ENCODE measurements at regions not wholly inside any gene's neighbourhood (a gene's known extent, or its start where the extent isn't known, plus 50 kb on each side); places are given as distances from the start of the nearest gene placed in this dataset.
"Not testable (repeated sequence)": the region's sequence is repeated elsewhere in the genome, so short reads cannot be mapped to it uniquely, and the experiment has no call there.

DNA sequence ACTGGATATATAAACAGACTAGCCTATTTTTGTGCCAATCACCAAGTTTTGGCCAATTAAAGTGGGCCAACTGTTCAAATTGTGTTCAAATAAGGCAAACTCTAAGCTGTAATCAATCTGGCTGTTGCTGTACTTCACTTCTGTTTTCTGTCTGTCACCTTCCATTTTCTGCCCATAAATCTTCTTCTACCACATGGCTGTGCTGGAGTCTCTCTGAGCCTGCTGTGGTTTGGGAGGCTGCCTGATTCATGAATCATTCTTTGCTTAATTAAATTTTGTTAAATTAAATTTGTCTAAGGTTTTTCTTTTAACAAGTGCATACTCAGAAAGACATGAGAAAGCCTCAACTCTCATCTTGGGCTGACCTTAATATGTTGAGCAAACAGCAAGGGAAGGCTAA is 172.6 kb upstream of the VIPR2 start:
- ChIA-PET POLR2A (no interaction called here), CTCF (no interaction called here)
- DNase-seq, result no peak
- Histone ChIP-seq H3K27me3 (ENCODE audit: insufficient read depth, low read length, poor library complexity, severe bottlenecking) (no peaks in the 10 kb centered on the region), H3K27ac (ENCODE audit: low read depth, low read length) (no peak overlapping the region), H3K4me1 (ENCODE audit: insufficient read depth, low read length) (no peaks in the 10 kb centered on the region), H3K36me3 (ENCODE audit: insufficient read depth, low read length) (no peaks in the 10 kb centered on the region), H3K9me3 (ENCODE audit: low read length) (peaks cover 7% of the 10 kb centered on the region), H3K4me3 (ENCODE audit: low read length) (no peak overlapping the region)
- Mint-ChIP-seq H3K9me3 (peaks cover 5 to 23% (median 19%) of the 10 kb centered on the region in 5 donors), H3K27me3 (peaks cover 0 to 16% of the 10 kb centered on the region in 2 donors), H3K4me3 (no peak overlapping the region), H3K4me1 (no peaks in the 10 kb centered on the region), H3K27ac (peak overlapping the region in 1 of 8 donors; percentile 36), H3K36me3 (peaks cover 0 to 21% (median 0%) of the 10 kb centered on the region in 3 donors)

DNA sequence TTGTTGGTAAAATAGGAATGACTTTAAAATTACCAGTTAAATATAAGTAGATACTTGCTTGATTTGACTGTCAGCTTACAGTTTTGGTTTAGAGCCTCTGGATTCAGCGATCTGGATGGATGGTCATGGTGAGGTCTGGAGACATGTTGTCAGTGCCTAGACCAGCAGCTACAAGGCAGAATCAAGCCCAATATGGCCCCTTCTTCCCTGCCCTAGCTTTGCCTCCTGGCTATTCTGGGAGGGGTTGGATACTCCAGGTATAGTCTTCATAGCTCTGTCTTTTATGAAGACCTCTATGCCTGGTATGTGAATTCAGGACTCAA is 166.5 kb upstream of the VIPR2 start:
- peaks cover 0 to 3% (median 0%) of the 10 kb centered on the region in 5 donors for H3K9me3 Mint-ChIP-seq
- CTCF ChIA-PET, result no interaction called here

DNA sequence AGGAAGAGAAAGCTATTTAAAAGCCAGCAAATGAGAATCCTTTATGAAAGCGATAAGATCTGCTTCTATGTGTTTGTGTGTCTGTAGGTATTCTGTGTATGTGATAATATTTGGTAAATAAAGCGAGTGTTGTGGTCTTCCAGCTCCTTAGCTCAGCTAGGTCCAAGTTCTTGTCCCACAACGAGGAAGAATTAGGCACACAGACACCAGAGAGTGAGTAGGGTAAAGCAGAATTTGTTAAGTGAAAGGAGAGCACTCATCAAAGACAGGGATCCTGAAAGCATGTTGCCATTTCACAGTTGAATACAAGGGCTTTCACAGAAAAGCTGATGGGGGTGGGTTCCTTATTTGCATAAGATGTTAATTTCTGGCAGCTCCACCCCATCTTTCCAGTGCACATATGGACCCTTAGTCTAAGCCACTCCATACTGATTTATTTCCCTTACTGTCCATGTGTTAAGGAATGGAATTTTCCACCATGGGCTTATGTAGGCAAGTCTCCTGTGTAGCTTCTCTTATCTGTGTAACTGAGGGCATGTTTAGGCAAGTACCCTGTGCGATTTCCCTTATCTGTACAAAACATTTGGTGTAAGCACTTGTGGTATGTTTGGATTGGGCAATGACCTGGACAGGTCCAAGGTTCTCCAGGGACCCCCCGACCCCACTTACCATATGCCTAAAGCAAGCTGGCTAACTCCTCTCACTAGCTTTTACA is 165.9 kb upstream of the VIPR2 start:
- ChIA-PET POLR2A (no interaction called here), CTCF (no interaction called here)
- H3K36me3 Mint-ChIP-seq, result peaks cover 0 to 20% (median 1%) of the 10 kb centered on the region in 3 donors
- H3K4me3 Mint-ChIP-seq, result no peak overlapping the region
- Histone ChIP-seq H3K4me3 (ENCODE audit: low read length) (no peak overlapping the region), H3K36me3 (ENCODE audit: insufficient read depth, low read length) (no peaks in the 10 kb centered on the region), H3K4me1 (ENCODE audit: insufficient read depth, low read length) (no peaks in the 10 kb centered on the region), H3K27me3 (ENCODE audit: insufficient read depth, low read length, poor library complexity, severe bottlenecking) (no peaks in the 10 kb centered on the region), H3K27ac (ENCODE audit: low read depth, low read length) (no peak overlapping the region), H3K9me3 (ENCODE audit: low read length) (no peaks in the 10 kb centered on the region)
- no peaks in the 10 kb centered on the region for H3K4me1 Mint-ChIP-seq
- no peak overlapping the region for H3K27ac Mint-ChIP-seq
- DNase-seq, result no peak
- peaks cover 0 to 2% (median 0%) of the 10 kb centered on the region in 5 donors for H3K9me3 Mint-ChIP-seq
- peaks cover 2 to 26% of the 10 kb centered on the region in 2 donors for H3K27me3 Mint-ChIP-seq

More for the DNA sequence above, 166.5 kb upstream of the VIPR2 start:
- Histone ChIP-seq H3K4me1 (ENCODE audit: insufficient read depth, low read length) (no peaks in the 10 kb centered on the region), H3K36me3 (ENCODE audit: insufficient read depth, low read length) (no peaks in the 10 kb centered on the region), H3K4me3 (ENCODE audit: low read length) (no peak overlapping the region), H3K27ac (ENCODE audit: low read depth, low read length) (no peak overlapping the region), H3K9me3 (ENCODE audit: low read length) (no peaks in the 10 kb centered on the region), H3K27me3 (ENCODE audit: insufficient read depth, low read length, poor library complexity, severe bottlenecking) (no peaks in the 10 kb centered on the region)
- H3K36me3 Mint-ChIP-seq, result peaks cover 0 to 20% (median 0%) of the 10 kb centered on the region in 3 donors
- no peak overlapping the region for H3K27ac Mint-ChIP-seq
- POLR2A ChIA-PET, result no interaction called here
- DNase-seq, result no peak
- no peaks in the 10 kb centered on the region for H3K4me1 Mint-ChIP-seq
- peaks cover 2 to 26% of the 10 kb centered on the region in 2 donors for H3K27me3 Mint-ChIP-seq
- no peak overlapping the region for H3K4me3 Mint-ChIP-seq

DNA sequence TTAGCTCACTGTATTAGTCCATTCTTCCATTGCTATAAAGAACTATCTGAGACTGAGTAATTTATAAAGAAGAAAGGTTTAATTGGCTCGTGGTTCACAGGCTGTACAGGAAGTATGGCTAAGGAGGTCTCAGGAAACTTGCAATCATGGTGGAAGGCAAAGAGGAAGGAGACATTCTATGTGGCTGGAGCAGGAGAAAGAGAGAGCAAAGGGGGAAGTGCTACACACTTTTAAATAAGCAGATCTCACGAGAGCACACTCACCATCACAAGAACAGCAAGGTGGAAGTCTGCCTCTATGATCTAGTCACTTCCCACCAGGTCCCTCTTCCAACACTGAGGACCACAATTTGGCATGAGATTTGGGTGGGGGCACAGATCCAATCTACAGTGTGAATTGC is 164.5 kb upstream of the VIPR2 start:
- H3K4me3 Mint-ChIP-seq; H3K27me3 ChIP-seq (ENCODE audit: insufficient read depth, low read length, poor library complexity, severe bottlenecking); DNase-seq; CTCF ChIA-PET; H3K9me3 ChIP-seq (ENCODE audit: low read length); H3K4me1 ChIP-seq (ENCODE audit: insufficient read depth, low read length); H3K4me1 Mint-ChIP-seq; H3K9me3 Mint-ChIP-seq; H3K4me3 ChIP-seq (ENCODE audit: low read length); H3K27ac Mint-ChIP-seq; H3K27ac ChIP-seq (ENCODE audit: low read depth, low read length); H3K36me3 ChIP-seq (ENCODE audit: insufficient read depth, low read length); POLR2A ChIA-PET: not testable (repeated sequence)
- H3K27me3 Mint-ChIP-seq, result peaks cover 2 to 26% of the 10 kb centered on the region in 2 donors
- peaks cover 0 to 15% (median 1%) of the 10 kb centered on the region in 3 donors for H3K36me3 Mint-ChIP-seq

DNA sequence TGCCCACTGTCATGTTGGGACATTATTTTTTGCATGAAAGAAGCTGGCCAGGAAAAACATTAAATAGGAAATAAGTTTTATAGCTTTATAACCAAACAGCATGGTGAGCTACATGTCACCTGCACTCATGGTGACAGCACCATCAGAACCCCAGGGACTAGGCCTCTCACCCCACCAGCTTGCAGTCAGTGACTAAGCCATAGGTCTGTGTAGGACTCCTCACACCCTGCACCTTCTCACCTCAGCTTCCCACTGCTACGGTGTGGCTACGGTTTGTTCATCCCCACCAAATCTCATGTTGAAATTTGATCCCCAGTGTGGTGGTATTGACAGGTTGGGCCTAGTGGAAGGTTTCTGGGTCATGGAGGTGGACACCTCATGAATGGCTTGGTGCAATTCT is 161.3 kb upstream of the VIPR2 start:
- ChIA-PET CTCF (no interaction called here), POLR2A (no interaction called here)
- Mint-ChIP-seq H3K4me3 (no peak overlapping the region), H3K4me1 (no peaks in the 10 kb centered on the region), H3K9me3 (peaks cover 0 to 11% (median 5%) of the 10 kb centered on the region in 5 donors), H3K27ac (no peak overlapping the region), H3K36me3 (peaks cover 0 to 17% (median 1%) of the 10 kb centered on the region in 3 donors), H3K27me3 (peaks cover 2 to 19% of the 10 kb centered on the region in 2 donors)
- no peak overlapping the region for H3K27ac ChIP-seq (ENCODE audit: low read depth, low read length)
- no peak overlapping the region for H3K4me3 ChIP-seq (ENCODE audit: low read length)
- no peaks in the 10 kb centered on the region for H3K4me1 ChIP-seq (ENCODE audit: insufficient read depth, low read length)
- H3K27me3 ChIP-seq (ENCODE audit: insufficient read depth, low read length, poor library complexity, severe bottlenecking), result no peaks in the 10 kb centered on the region
- H3K9me3 ChIP-seq (ENCODE audit: low read length), result no peaks in the 10 kb centered on the region
- H3K36me3 ChIP-seq (ENCODE audit: insufficient read depth, low read length), result no peaks in the 10 kb centered on the region
- no peak for DNase-seq

DNA sequence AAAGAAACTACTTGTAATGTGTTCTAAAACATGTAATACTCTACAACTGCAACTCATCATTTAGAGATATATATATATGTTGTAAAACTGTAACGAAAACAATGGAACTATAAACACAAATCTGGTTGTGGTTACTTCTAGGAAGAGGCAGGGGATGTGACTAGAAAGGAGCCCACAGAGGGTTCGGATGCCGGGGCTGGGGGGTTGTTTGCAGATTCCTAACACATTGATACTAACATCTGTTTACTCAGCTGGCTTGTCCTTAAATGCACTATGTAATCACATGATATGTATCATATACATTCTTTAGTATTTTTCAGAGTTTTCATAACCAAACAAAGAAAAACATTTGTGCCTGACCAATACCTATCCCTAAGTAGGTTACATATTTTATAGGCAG is 160.5 kb upstream of the VIPR2 start:
- DNase-seq; H3K4me1 ChIP-seq (ENCODE audit: insufficient read depth, low read length); H3K4me1 Mint-ChIP-seq; H3K36me3 ChIP-seq (ENCODE audit: insufficient read depth, low read length); CTCF ChIA-PET; H3K27ac ChIP-seq (ENCODE audit: low read depth, low read length); H3K27ac Mint-ChIP-seq; H3K4me3 Mint-ChIP-seq; H3K9me3 ChIP-seq (ENCODE audit: low read length); H3K27me3 ChIP-seq (ENCODE audit: insufficient read depth, low read length, poor library complexity, severe bottlenecking); H3K4me3 ChIP-seq (ENCODE audit: low read length); POLR2A ChIA-PET: not testable (repeated sequence)
- Mint-ChIP-seq H3K27me3 (peaks cover 4 to 12% of the 10 kb centered on the region in 2 donors), H3K36me3 (peaks cover 0 to 14% (median 1%) of the 10 kb centered on the region in 3 donors), H3K9me3 (peaks cover 0 to 13% (median 5%) of the 10 kb centered on the region in 5 donors)

DNA sequence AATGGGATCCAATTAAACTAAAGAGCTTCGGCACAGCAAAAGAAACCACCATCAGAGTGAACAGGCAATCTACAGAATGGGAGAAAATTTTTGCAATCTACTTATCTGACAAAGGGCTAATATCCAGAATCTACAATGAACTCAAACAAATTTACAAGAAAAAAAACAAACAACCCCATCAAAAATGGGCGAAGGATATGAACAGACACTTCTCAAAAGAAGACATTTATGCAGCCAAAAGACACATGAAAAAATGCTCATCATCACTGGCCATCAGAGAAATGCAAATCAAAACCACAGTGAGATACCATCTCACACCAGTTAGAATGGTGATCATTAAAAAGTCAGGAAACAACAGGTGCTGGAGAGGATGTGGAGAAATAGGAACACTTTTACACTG is 158.8 kb upstream of the VIPR2 start:
- H3K9me3 ChIP-seq (ENCODE audit: low read length); H3K27ac Mint-ChIP-seq; H3K4me1 ChIP-seq (ENCODE audit: insufficient read depth, low read length); H3K36me3 ChIP-seq (ENCODE audit: insufficient read depth, low read length); H3K4me1 Mint-ChIP-seq; H3K4me3 Mint-ChIP-seq; DNase-seq; H3K27me3 Mint-ChIP-seq; H3K36me3 Mint-ChIP-seq; POLR2A ChIA-PET; H3K27ac ChIP-seq (ENCODE audit: low read depth, low read length); H3K27me3 ChIP-seq (ENCODE audit: insufficient read depth, low read length, poor library complexity, severe bottlenecking); H3K4me3 ChIP-seq (ENCODE audit: low read length); CTCF ChIA-PET: not testable (repeated sequence)
- H3K9me3 Mint-ChIP-seq, result peaks cover 0 to 17% (median 5%) of the 10 kb centered on the region in 5 donors

DNA sequence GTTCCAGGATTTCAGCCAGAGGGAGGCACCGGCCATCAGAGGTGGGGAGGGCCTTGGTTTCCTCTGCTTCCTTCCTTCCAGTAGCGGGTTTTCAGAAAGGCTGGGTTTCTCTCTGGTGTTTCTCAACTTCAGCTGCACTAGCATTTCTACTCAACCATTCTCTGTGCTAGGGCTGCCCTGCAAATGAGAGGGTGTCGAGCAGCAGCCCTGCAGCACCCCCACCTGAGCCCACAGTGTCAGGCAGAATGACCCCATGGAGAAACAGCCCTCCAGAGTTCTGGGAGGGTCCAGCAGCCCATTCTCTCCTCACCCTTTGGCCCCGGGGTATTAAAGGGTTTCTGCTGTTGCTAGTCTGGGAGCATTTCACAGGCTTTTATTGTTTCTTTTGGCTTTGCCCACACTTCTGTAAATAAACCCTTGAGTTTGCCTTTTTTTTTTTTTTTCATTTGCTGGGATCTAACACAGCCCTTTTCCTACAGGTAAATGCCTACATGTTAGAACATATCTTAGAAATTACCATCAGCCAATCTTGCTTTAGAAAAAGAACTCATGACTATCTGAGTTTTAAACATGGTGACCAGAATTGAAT is 151.5 kb upstream of the VIPR2 start:
- H3K27ac Mint-ChIP-seq, result peak overlapping the region in 2 of 8 donors; percentile 48 to 70
- H3K4me1 Mint-ChIP-seq, result peaks cover 0 to 4% (median 0%) of the 10 kb centered on the region in 3 donors
- Histone ChIP-seq H3K4me1 (ENCODE audit: insufficient read depth, low read length) (no peaks in the 10 kb centered on the region), H3K27me3 (ENCODE audit: insufficient read depth, low read length, poor library complexity, severe bottlenecking) (no peaks in the 10 kb centered on the region), H3K9me3 (ENCODE audit: low read length) (no peaks in the 10 kb centered on the region), H3K4me3 (ENCODE audit: low read length) (no peak overlapping the region), H3K27ac (ENCODE audit: low read depth, low read length) (no peak overlapping the region), H3K36me3 (ENCODE audit: insufficient read depth, low read length) (no peaks in the 10 kb centered on the region)
- no peak overlapping the region for H3K4me3 Mint-ChIP-seq
- ChIA-PET POLR2A (no interaction called here), CTCF (no interaction called here)
- peaks cover 0 to 8% (median 0%) of the 10 kb centered on the region in 3 donors for H3K36me3 Mint-ChIP-seq
- no peak for DNase-seq
- peaks cover 10 to 21% of the 10 kb centered on the region in 2 donors for H3K27me3 Mint-ChIP-seq
- peaks cover 0 to 20% (median 11%) of the 10 kb centered on the region in 5 donors for H3K9me3 Mint-ChIP-seq

Data from CD8-positive, alpha-beta memory T cell (primary cell).